Prostate gland (tissue), 2 donors: ENCODE measurements at regions not wholly inside any gene's neighbourhood (a gene's known extent, or its start where the extent isn't known, plus 50 kb on each side); places are given as distances from the start of the nearest gene placed in this dataset.

Source experiments
- POLR2A ChIP-seq: fragments of 450-650 bp; IDR thresholded peaks from one replicate; pipeline ENCODE4 v1.6.1; 2016; ENCODE audit warnings: antibody characterized with exemption, mild to moderate bottlenecking
- POLR2AphosphoS5 ChIP-seq: sonication (generic); formaldehyde crosslinking; IDR thresholded peaks from one replicate; pipeline ENCODE4 v1.6.1; 2017; ENCODE audit warnings: antibody characterized with exemption
- TF ChIP-seq, protein P1 (sequence below), 4 experiments: fragments of 200-600 bp in 2 of 4; fragments of 450-650 bp in 2 of 4; sonication (generic) in 2 of 4; IDR thresholded peaks; 1 replicate in 3 of 4; 2 replicates in 1 of 4; pipeline ENCODE4 v1.5.1; 2016 to 2019; ENCODE audit warnings: antibody characterized with exemption in 4 of 4, mild to moderate bottlenecking in 2 of 4, moderate library complexity in 2 of 4

DNA sequence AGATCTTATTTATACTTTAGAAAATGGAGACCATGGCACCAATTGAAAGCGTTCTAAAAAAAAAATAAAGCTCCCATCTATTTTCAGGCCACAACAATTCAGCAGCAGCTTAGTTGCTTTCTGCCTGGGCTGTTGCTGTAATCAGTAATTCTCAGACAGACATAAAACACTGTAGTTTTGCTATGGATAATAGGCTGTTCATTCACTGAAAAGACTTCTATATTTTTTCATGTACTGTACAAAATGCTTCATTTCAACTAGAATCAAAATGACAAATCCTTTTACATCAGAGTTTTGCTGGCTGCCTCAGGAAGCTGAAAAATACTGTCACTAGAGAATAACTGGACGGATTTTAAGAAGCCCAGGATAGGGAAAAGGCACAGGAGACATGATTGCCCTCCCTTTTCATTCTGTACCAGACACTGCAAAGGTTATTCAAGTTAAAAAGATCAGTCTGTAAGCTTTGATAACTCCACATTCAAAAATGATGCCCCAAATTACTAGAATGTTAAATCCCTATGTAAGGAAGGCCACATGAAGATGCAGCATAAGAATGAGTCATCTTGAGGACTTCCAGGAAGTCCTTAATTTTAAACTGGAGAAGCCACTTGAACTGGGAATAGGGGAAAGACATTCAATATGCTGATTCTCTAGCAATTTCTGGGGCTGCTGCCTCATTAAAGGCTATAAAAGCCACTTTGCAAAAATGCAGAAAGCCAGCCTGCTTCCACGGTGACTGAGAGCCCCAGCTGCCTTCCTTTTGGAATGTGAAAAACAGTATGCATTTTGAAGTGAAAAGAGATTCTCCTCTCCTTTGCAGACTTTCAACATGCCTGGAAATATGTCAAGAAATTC is 403.2 kb upstream of the RASGEF1B start:
- TF ChIP-seq, protein P1, sequence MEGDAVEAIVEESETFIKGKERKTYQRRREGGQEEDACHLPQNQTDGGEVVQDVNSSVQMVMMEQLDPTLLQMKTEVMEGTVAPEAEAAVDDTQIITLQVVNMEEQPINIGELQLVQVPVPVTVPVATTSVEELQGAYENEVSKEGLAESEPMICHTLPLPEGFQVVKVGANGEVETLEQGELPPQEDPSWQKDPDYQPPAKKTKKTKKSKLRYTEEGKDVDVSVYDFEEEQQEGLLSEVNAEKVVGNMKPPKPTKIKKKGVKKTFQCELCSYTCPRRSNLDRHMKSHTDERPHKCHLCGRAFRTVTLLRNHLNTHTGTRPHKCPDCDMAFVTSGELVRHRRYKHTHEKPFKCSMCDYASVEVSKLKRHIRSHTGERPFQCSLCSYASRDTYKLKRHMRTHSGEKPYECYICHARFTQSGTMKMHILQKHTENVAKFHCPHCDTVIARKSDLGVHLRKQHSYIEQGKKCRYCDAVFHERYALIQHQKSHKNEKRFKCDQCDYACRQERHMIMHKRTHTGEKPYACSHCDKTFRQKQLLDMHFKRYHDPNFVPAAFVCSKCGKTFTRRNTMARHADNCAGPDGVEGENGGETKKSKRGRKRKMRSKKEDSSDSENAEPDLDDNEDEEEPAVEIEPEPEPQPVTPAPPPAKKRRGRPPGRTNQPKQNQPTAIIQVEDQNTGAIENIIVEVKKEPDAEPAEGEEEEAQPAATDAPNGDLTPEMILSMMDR (IDR thresholded peaks at IDR 0.05), result no peak
- no peak for TF ChIP-seq POLR2A
- TF ChIP-seq POLR2AphosphoS5, result no peak
